Thoracic aorta (tissue), 2 donors: ENCODE measurements at regions not wholly inside any gene's neighbourhood (a gene's known extent, or its start where the extent isn't known, plus 50 kb on each side); places are given as distances from the start of the nearest gene placed in this dataset.

Experiments
- ATAC-seq: fragments of 150-250 bp; one replicate; pipeline ENCODE4 v1.8.0; 2017; ENCODE audit warnings: low read depth; ENCODE audit not compliant: insufficient number of reproducible peaks, low FRiP score
- DNase-seq: peaks from one replicate; pipeline ENCODE4 v3.0.0-alpha.2; 2020; ENCODE audit warnings: low spot score
- H3K27ac ChIP-seq, 2 donors: fragments of 200-600 bp; sonication (generic); 1 replicate in 1 of 2; 2 replicates in 1 of 2; pipeline ENCODE4 v1.5.1; 2016; ENCODE audit warnings: mild to moderate bottlenecking in 2 of 2, moderate library complexity in 2 of 2
- H3K27me3 ChIP-seq: fragments of 200-600 bp; sonication (generic); replicated peaks from 2 replicates; pipeline ENCODE4 v1.6.0; 2016; ENCODE audit warnings: mild to moderate bottlenecking; ENCODE audit not compliant: insufficient read depth
- H3K36me3 ChIP-seq: fragments of 200-600 bp; sonication (generic); one replicate; pipeline ENCODE4 v1.5.1; 2016
- H3K4me1 ChIP-seq, 2 donors: fragments of 200-600 bp; sonication (generic); 1 replicate in 1 of 2; 2 replicates in 1 of 2; pipeline versions ENCODE4 v1.5.1 to v1.6.0; 2016; ENCODE audit warnings: low read depth in 2 of 2, mild to moderate bottlenecking in 1 of 2; ENCODE audit not compliant: control insufficient read depth in 1 of 2
- H3K4me3 ChIP-seq: fragments of 200-600 bp; sonication (generic); 2 replicates; pipeline ENCODE4 v1.5.1; 2016; ENCODE audit warnings: mild to moderate bottlenecking
- H3K9me3 ChIP-seq: fragments of 200-600 bp; sonication (generic); 2 replicates; pipeline ENCODE4 v1.5.1; 2016
- TF ChIP-seq, protein P1 (sequence below): fragments of 200-600 bp; sonication (generic); IDR thresholded peaks from one replicate; pipeline ENCODE4 v1.5.1; 2019; ENCODE audit warnings: antibody characterized with exemption

DNA sequence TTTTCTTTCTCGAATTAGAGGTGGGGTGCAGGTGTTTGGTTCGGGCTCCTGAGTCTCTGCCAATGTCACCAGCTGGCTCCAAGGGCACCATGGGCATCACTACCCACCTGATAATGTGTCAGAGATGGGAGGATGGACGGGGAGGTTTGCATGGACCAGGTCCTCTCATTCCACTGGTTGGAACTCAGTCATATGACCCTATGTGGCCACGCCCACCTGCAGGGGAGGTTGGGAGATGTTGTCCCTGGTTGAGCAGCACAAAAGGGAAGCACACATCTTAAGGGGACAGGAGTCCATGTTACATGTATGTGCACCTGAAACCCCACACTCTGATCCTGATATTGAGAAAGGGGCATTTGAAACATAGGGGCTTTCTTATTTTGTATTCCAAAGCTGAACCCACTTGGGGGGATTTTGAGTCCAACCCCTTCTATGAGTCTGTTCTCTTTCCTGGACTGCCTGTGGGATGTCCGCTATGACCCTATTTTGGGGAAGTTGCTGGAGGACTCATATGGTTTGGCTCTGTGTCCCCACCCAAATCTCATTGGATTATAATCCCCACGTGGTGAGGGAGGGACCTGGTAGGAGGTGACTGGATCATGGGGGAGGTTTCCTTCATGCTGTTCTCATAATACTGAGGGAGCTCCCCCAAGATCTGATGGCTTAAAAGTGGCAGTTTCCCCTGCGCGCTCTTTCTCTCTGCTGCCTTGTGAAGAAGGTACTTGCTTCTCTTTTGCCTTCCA, 66.9 kb upstream of the BAIAP2L1 start:
- no peak for DNase-seq
- H3K4me1 ChIP-seq, result peaks cover 0 to 9% of the 10 kb centered on the region in 2 donors
- ATAC-seq, result no peak
- peaks cover 3% of the 10 kb centered on the region for H3K9me3 ChIP-seq
- TF ChIP-seq, protein P1, sequence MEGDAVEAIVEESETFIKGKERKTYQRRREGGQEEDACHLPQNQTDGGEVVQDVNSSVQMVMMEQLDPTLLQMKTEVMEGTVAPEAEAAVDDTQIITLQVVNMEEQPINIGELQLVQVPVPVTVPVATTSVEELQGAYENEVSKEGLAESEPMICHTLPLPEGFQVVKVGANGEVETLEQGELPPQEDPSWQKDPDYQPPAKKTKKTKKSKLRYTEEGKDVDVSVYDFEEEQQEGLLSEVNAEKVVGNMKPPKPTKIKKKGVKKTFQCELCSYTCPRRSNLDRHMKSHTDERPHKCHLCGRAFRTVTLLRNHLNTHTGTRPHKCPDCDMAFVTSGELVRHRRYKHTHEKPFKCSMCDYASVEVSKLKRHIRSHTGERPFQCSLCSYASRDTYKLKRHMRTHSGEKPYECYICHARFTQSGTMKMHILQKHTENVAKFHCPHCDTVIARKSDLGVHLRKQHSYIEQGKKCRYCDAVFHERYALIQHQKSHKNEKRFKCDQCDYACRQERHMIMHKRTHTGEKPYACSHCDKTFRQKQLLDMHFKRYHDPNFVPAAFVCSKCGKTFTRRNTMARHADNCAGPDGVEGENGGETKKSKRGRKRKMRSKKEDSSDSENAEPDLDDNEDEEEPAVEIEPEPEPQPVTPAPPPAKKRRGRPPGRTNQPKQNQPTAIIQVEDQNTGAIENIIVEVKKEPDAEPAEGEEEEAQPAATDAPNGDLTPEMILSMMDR, result no peak
- H3K27ac ChIP-seq, result no peak overlapping the region
- H3K4me3 ChIP-seq, result no peak overlapping the region
- H3K36me3 ChIP-seq, result no peaks in the 10 kb centered on the region
- H3K27me3 ChIP-seq, result no peaks in the 10 kb centered on the region

DNA sequence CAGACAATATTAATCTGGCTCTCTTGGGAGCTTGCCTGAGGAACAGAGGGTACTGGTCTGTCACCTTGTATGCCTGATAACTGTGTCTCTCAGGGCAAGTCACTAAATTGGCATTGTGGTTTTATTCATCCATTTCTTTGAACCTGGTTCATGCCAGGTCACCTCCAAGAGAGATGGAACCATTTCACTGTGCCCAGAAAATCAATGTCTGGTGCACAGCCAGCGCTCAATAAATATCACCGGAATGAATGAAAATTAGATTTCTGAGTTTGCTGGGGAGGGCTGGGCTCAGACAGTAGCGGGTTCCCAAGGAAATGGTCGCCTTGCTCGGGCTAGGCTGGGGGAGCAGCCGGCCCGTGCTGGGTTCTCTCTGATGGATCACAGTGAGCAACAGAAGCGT, 64.1 kb upstream of the BAIAP2L1 start:
- no peaks in the 10 kb centered on the region for H3K27me3 ChIP-seq
- no peak for ATAC-seq
- peaks cover 0 to 6% of the 10 kb centered on the region in 2 donors for H3K4me1 ChIP-seq
- TF ChIP-seq, protein P1, result no peak
- H3K9me3 ChIP-seq, result peaks cover 3% of the 10 kb centered on the region
- no peaks in the 10 kb centered on the region for H3K36me3 ChIP-seq
- no peak for DNase-seq
- H3K4me3 ChIP-seq, result no peak overlapping the region
- no peak overlapping the region for H3K27ac ChIP-seq

DNA sequence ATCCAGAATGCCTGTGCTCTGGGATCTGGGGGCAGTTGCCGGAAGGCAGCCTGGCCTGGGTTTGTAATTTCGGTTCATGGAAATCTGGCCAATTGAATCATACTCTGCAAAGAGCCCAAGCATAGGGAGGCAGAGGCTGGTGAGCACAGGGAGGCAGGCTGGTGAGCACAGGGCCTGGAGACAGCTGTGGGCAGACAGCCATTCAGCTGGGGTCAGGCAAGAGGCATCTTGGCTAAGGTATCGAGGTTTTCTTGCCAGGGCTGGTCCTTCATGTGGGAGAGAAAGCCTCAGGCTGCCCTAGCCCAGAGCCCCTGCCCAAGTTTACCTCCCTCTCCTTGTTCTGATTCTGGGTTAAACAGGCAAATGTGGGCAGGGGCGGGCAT, 63.7 kb upstream of the BAIAP2L1 start:
- ATAC-seq, result no peak

DNA sequence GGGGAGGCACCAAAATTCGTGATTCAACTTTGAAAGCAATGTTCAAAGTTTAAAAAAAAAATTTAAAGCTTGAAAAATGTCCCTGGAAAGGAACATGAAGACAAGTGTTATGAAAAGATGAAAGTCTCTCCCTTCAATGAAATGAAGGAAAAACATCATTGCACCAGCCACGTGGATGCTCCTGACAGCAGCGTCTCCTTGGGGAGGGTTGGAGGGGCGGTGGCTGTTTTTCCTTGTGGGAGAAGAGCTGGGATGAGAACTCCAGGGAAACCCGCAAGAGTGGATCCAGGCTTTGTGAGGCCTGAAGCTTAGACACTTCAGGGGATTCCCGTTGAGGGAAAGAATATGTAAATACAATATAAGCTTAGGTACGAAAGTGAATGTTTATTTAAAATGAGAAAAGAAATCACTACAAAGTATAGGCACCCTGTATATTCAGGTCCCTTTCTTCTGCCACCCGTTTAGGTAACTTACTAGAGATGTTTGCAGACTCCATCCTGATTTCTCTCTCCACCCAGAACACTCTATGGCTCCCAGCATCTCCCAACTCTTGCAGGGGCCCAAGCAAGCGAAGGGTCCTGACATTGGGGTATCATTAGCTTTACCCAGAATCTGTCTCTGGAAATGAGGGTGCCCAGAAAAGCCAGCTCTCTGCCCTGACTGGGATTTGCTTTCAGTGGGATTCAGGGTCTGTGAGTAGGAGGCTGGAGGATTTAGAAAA, 63.1 kb upstream of the BAIAP2L1 start:
- H3K27me3 ChIP-seq, result no peaks in the 10 kb centered on the region
- TF ChIP-seq, protein P1, result no peak

More for the DNA sequence above, 63.7 kb upstream of the BAIAP2L1 start:
- Histone ChIP-seq H3K27me3 (no peaks in the 10 kb centered on the region), H3K4me3 (no peak overlapping the region), H3K9me3 (peaks cover 3% of the 10 kb centered on the region), H3K4me1 (peaks cover 0 to 6% of the 10 kb centered on the region in 2 donors), H3K27ac (no peak overlapping the region), H3K36me3 (no peaks in the 10 kb centered on the region)
- TF ChIP-seq, protein P1, result no peak
- no peak for DNase-seq

DNA sequence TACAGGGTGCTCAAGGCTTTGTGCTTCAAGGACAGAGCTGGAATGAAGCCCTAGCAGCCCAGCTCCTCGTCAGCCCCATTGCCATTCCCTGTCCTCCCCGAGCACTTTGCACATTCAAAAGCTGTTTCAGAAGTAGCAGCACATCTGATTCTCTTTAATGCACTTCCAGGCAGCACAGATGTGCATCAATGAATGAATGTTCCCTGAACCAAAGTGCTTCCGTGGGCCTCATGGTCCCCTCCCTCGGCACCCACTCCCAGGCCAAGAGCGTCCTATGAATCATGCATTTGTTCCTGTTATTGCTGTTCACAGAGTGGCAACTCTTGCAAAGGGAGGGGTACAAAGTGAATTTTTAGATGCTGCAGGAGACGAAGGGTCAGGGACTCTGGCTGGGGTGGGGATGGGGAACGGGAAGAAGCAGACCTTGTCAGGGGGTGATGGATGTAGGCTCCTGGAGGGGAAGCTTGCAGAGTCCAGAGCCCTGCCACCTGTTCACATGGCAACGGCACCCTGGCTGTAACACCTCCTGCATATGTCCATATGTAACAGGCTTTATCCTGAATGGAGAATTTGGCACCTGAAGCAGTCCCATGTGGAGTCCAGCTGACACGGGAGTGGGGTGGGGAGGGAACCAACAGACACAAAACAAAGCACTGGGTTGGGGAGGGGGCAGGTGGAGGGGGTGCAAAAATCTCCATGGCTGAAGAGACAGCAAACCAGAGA, 62.2 kb upstream of the BAIAP2L1 start:
- no peak for DNase-seq
- Histone ChIP-seq H3K36me3 (no peaks in the 10 kb centered on the region), H3K4me3 (no peak overlapping the region), H3K27me3 (no peaks in the 10 kb centered on the region), H3K4me1 (peaks cover 0 to 6% of the 10 kb centered on the region in 2 donors), H3K9me3 (no peaks in the 10 kb centered on the region), H3K27ac (no peak overlapping the region)
- no peak for ATAC-seq
- TF ChIP-seq, protein P1, result no peak

More for the DNA sequence above, 63.1 kb upstream of the BAIAP2L1 start:
- H3K4me1 ChIP-seq, result peaks cover 0 to 6% of the 10 kb centered on the region in 2 donors
- DNase-seq, result no peak
- no peak for ATAC-seq
- H3K27ac ChIP-seq, result no peak overlapping the region
- no peak overlapping the region for H3K4me3 ChIP-seq
- peaks cover under 1% of the 10 kb centered on the region for H3K9me3 ChIP-seq
- H3K36me3 ChIP-seq, result no peaks in the 10 kb centered on the region
